Hepatocyte (in vitro differentiated cells): ENCODE measurements at regions not wholly inside any gene's neighbourhood (a gene's known extent, or its start where the extent isn't known, plus 50 kb on each side); places are given as distances from the start of the nearest gene placed in this dataset.

ENCODE experiments used
- DNase-seq: peaks from one replicate; pipeline ENCODE4 v3.0.0-alpha.2; 2016; ENCODE audit warnings: low spot score
- H2AFZ ChIP-seq: fragments of 200-600 bp; sonication (generic); 2 replicates; pipeline ENCODE4 v1.6.0; 2016; ENCODE audit warnings: antibody characterized with exemption, mild to moderate bottlenecking
- H3K27ac ChIP-seq: fragments of 200-600 bp; sonication (generic); 2 replicates; pipeline ENCODE4 v1.5.1; 2016; ENCODE audit warnings: mild to moderate bottlenecking
- H3K27me3 ChIP-seq: fragments of 200-600 bp; sonication (generic); 2 replicates; pipeline ENCODE4 v1.6.1; 2016
- H3K36me3 ChIP-seq: fragments of 200-600 bp; sonication (generic); replicated peaks from 2 replicates; pipeline ENCODE4 v1.5.1; 2016; ENCODE audit warnings: low read depth; ENCODE audit not compliant: insufficient read depth
- H3K4me1 ChIP-seq: fragments of 200-600 bp; sonication (generic); 2 replicates; pipeline ENCODE4 v1.5.1; 2016; ENCODE audit warnings: mild to moderate bottlenecking, moderate library complexity; ENCODE audit not compliant: insufficient read depth
- H3K4me2 ChIP-seq: fragments of 200-600 bp; sonication (generic); 2 replicates; pipeline ENCODE4 v1.6.0; 2016
- H3K4me3 ChIP-seq: fragments of 200-600 bp; sonication (generic); 2 replicates; pipeline ENCODE4 v1.5.1; 2016; ENCODE audit warnings: mild to moderate bottlenecking
- H3K79me2 ChIP-seq: fragments of 200-600 bp; sonication (generic); 2 replicates; pipeline ENCODE4 v1.6.0; 2017; ENCODE audit warnings: mild to moderate bottlenecking
- H3K9me2 ChIP-seq: fragments of 200-600 bp; sonication (generic); replicated peaks from 2 replicates; pipeline ENCODE4 v1.6.0; 2017; ENCODE audit warnings: mild to moderate bottlenecking; ENCODE audit not compliant: insufficient read depth
- H3K9me3 ChIP-seq: fragments of 200-600 bp; sonication (generic); 2 replicates; pipeline ENCODE4 v1.5.1; 2016; ENCODE audit warnings: low read depth, mild to moderate bottlenecking
- H4K20me1 ChIP-seq: fragments of 200-600 bp; sonication (generic); 2 replicates; pipeline ENCODE4 v1.6.0; 2016; ENCODE audit warnings: mild to moderate bottlenecking; ENCODE audit not compliant: insufficient read depth, poor library complexity, severe bottlenecking
- CTCF ChIP-seq: fragments of 200-600 bp; sonication (generic); IDR thresholded peaks from 2 replicates; pipeline ENCODE4 v1.5.1; 2016; ENCODE audit warnings: antibody characterized with exemption, mild to moderate bottlenecking; ENCODE audit not compliant: poor library complexity
- EZH2 ChIP-seq: fragments of 200-600 bp; sonication (generic); IDR thresholded peaks from 2 replicates; pipeline ENCODE4 v1.6.1; 2016; ENCODE audit warnings: antibody characterized with exemption, mild to moderate bottlenecking, borderline replicate concordance
- EZH2phosphoT487 ChIP-seq: fragments of 200-600 bp; sonication (generic); IDR thresholded peaks from one replicate; pipeline ENCODE4 v1.6.1; 2018; ENCODE audit warnings: antibody characterized with exemption, mild to moderate bottlenecking, low read depth, moderate library complexity; ENCODE audit not compliant: unreplicated experiment, severe bottlenecking
- WGBS: methylation state at CpG from one replicate; pipeline ENCODE4 v1.1.6; 2016; ENCODE audit warnings: low lambda C conversion rate; ENCODE audit errors: missing lambda C conversion rate; 5-methylcytosine and 5-hydroxymethylcytosine counted together

- Histone ChIP-seq H2AFZ (no peak overlapping the region), H3K9me2 (no peaks in the 10 kb centered on the region), H3K4me3 (no peak overlapping the region), H3K27ac (no peak overlapping the region), H3K79me2 (no peaks in the 10 kb centered on the region), H4K20me1 (no peaks in the 10 kb centered on the region), H3K27me3 (no peaks in the 10 kb centered on the region), H3K4me2 (no peak overlapping the region), H3K4me1 (no peaks in the 10 kb centered on the region), H3K9me3 (no peaks in the 10 kb centered on the region), H3K36me3 (no peaks in the 10 kb centered on the region)
- 57% methylated on average over 1 of the region's 1 CpG for WGBS
- TF ChIP-seq EZH2phosphoT487 (no peak), CTCF (no peak), EZH2 (no peak)
- no peak for DNase-seq
These were observed 137.3 kb upstream of the PLXNA2 start for GRCh38 chr1:208381481-208381880.

- Histone ChIP-seq H2AFZ (no peak overlapping the region), H3K4me3 (no peak overlapping the region), H3K4me1 (no peaks in the 10 kb centered on the region), H3K27ac (no peak overlapping the region), H3K9me3 (no peaks in the 10 kb centered on the region), H3K4me2 (no peak overlapping the region), H3K9me2 (no peaks in the 10 kb centered on the region), H3K79me2 (no peaks in the 10 kb centered on the region), H3K27me3 (no peaks in the 10 kb centered on the region), H4K20me1 (no peaks in the 10 kb centered on the region), H3K36me3 (no peaks in the 10 kb centered on the region)
- no peak for DNase-seq
- no peak for TF ChIP-seq CTCF
- TF ChIP-seq EZH2, result no peak
- no peak for TF ChIP-seq EZH2phosphoT487
- whole genome bisulfite sequencing, result 56% methylated on average over 9 of the region's 9 CpGs
These were observed 144.0 kb upstream of the PLXNA2 start for GRCh38 chr1:208387908-208388811.

GRCh38 chr1:208393416-208393815 is 149.2 kb upstream of the PLXNA2 start:
- Histone ChIP-seq H3K9me2 (no peaks in the 10 kb centered on the region), H3K4me3 (no peak overlapping the region), H3K79me2 (no peaks in the 10 kb centered on the region), H3K4me2 (no peak overlapping the region), H3K36me3 (no peaks in the 10 kb centered on the region), H3K27ac (no peak overlapping the region), H3K9me3 (no peaks in the 10 kb centered on the region), H3K27me3 (no peaks in the 10 kb centered on the region), H2AFZ (no peak overlapping the region), H4K20me1 (no peaks in the 10 kb centered on the region), H3K4me1 (no peaks in the 10 kb centered on the region)
- TF ChIP-seq EZH2, result no peak
- no peak for TF ChIP-seq EZH2phosphoT487
- no peak for TF ChIP-seq CTCF
- 75% methylated on average over 3 of the region's 3 CpGs for WGBS
- DNase-seq, result no peak
